ENCODE measurements at regions not wholly inside any gene's neighbourhood (a gene's known extent, or its start where the extent isn't known, plus 50 kb on each side); places are given as distances from the start of the nearest gene placed in this dataset.

- no peak for DNase-seq (ENCODE audit: low read depth)
- TF ChIP-seq, protein P1, sequence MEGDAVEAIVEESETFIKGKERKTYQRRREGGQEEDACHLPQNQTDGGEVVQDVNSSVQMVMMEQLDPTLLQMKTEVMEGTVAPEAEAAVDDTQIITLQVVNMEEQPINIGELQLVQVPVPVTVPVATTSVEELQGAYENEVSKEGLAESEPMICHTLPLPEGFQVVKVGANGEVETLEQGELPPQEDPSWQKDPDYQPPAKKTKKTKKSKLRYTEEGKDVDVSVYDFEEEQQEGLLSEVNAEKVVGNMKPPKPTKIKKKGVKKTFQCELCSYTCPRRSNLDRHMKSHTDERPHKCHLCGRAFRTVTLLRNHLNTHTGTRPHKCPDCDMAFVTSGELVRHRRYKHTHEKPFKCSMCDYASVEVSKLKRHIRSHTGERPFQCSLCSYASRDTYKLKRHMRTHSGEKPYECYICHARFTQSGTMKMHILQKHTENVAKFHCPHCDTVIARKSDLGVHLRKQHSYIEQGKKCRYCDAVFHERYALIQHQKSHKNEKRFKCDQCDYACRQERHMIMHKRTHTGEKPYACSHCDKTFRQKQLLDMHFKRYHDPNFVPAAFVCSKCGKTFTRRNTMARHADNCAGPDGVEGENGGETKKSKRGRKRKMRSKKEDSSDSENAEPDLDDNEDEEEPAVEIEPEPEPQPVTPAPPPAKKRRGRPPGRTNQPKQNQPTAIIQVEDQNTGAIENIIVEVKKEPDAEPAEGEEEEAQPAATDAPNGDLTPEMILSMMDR (IDR thresholded peaks at IDR 0.05; ENCODE audit: control insufficient read depth, extremely low read depth, insufficient read depth): no peak
Observed at GRCh38 chr10:26952094-26952493, 91.3 kb upstream of the ABI1 start.

GRCh38 chr10:26951650-26952049 is 90.9 kb upstream of the ABI1 start:
- TF ChIP-seq, protein P1 (IDR thresholded peaks at IDR 0.05; ENCODE audit: control insufficient read depth, extremely low read depth, insufficient read depth): no peak
- H3K4me3 ChIP-seq (ENCODE audit: low read depth, low read length): no peak overlapping the region
- DNase-seq (ENCODE audit: low read depth): no peak

More at GRCh38 chr10:26952094-26952493, 91.3 kb upstream of the ABI1 start:
- no peak overlapping the region for H3K4me3 ChIP-seq (ENCODE audit: low read depth, low read length)

- no peak overlapping the region for H3K4me3 ChIP-seq (ENCODE audit: low read depth, low read length)
- no peak for DNase-seq (ENCODE audit: low read depth)
- TF ChIP-seq, protein P1 (IDR thresholded peaks at IDR 0.05; ENCODE audit: control insufficient read depth, extremely low read depth, insufficient read depth): no peak
Observed at GRCh38 chr10:26950934-26951333, 90.2 kb upstream of the ABI1 start.

GRCh38 chr10:26946102-26946811 is 85.5 kb upstream of the ABI1 start:
- peak; percentile 59 for DNase-seq (ENCODE audit: low read depth)
- TF ChIP-seq, protein P1 (IDR thresholded peaks at IDR 0.05; ENCODE audit: control insufficient read depth, extremely low read depth, insufficient read depth): no peak

DNA sequence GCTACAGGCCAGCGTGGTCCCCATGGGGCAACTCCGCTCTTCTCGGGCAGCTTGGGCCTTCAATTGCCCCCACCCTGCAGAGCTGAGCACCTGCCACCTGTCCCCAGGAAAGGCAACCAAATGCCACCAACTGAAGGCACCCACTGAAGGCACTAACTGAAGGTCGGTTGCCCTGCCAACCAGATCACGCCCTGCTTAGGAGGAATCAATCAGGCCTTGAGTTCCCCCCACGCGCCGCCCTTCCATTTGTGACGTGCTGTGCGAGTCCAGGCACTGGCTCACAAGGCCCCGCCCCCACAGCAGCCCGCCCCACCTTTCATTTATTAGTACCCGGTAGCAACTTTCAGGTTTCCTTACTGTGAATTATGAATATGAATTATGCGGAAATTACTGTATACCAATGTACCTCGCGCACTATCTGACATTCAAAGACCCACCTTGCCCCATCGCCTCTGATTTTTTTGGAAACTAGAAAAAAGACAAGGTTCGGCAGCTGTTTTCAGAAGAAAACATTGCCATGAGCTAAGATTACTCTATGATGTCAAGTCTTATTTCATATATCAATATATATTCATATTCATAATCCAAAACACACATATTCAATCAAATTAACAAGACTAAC is 83.6 kb upstream of the ABI1 start:
- H3K4me3 ChIP-seq (ENCODE audit: low read depth, low read length): no peak overlapping the region
- no peak for DNase-seq (ENCODE audit: low read depth)
- TF ChIP-seq, protein P1 (IDR thresholded peaks at IDR 0.05; ENCODE audit: control insufficient read depth, extremely low read depth, insufficient read depth): no peak

More at GRCh38 chr10:26946102-26946811, 85.5 kb upstream of the ABI1 start:
- H3K4me3 ChIP-seq (ENCODE audit: low read depth, low read length): no peak overlapping the region

- TF ChIP-seq, protein P1 (IDR thresholded peaks at IDR 0.05; ENCODE audit: control insufficient read depth, extremely low read depth, insufficient read depth): no peak
- H3K4me3 ChIP-seq (ENCODE audit: low read depth, low read length): no peak overlapping the region
- no peak for DNase-seq (ENCODE audit: low read depth)
Observed at GRCh38 chr10:26939962-26940354, 79.2 kb upstream of the ABI1 start.
